ENCODE measurements at regions not wholly inside any gene's neighbourhood (a gene's known extent, or its start where the extent isn't known, plus 50 kb on each side); places are given as distances from the start of the nearest gene placed in this dataset.

GRCh38 chr7:113742377-113742776 is 176.4 kb downstream of the PPP1R3A start:
- Histone ChIP-seq H3K27ac (no peak overlapping the region), H3K27me3 (no peaks in the 10 kb centered on the region), H3K36me3 (no peaks in the 10 kb centered on the region), H3K4me1 (no peaks in the 10 kb centered on the region), H3K4me3 (no peak overlapping the region), H3K9me3 (peaks cover 0 to 6% (median 0%) of the 10 kb centered on the region in 4 donors)
- TF ChIP-seq EP300 (IDR thresholded peaks at IDR 0.05) (no peak), POLR2AphosphoS5 (IDR thresholded peaks at IDR 0.05) (no peak), CTCF (IDR thresholded peaks at IDR 0.05) (no peak), POLR2A (IDR thresholded peaks at IDR 0.05) (no peak)
- no peak for DNase-seq
- 90 to 95% (median 91%) methylated on average over 2 of the region's 2 CpGs for WGBS, 5 donors
- intact Hi-C loops (cut with DNase I; ENCODE audit: low total_unique reads), result no loop called here

GRCh38 chr7:113731571-113731970 is 187.2 kb downstream of the PPP1R3A start:
- intact Hi-C loops (cut with DNase I; ENCODE audit: low total_unique reads), result no loop called here
- H3K9me3 ChIP-seq, result no peaks in the 10 kb centered on the region
- no peak for TF ChIP-seq EP300 (IDR thresholded peaks at IDR 0.05)
- no peak for TF ChIP-seq POLR2A (IDR thresholded peaks at IDR 0.05)
- no peak for TF ChIP-seq POLR2AphosphoS5 (IDR thresholded peaks at IDR 0.05)
- TF ChIP-seq CTCF (IDR thresholded peaks at IDR 0.05), result no peak
- H3K4me1 ChIP-seq, result no peaks in the 10 kb centered on the region
- DNase-seq, result no peak
- WGBS, 5 donors, result 46 to 69% (median 67%) methylated on average over 3 of the region's 3 CpGs
- no peak overlapping the region for H3K27ac ChIP-seq
- H3K4me3 ChIP-seq, result no peak overlapping the region
- H3K36me3 ChIP-seq, result no peaks in the 10 kb centered on the region
- H3K27me3 ChIP-seq, result no peaks in the 10 kb centered on the region

- intact Hi-C loops (cut with DNase I; ENCODE audit: low total_unique reads), result no loop called here
- DNase-seq, result no peak
- H3K4me3 ChIP-seq, result no peak overlapping the region
- H3K9me3 ChIP-seq, result no peaks in the 10 kb centered on the region
- no peaks in the 10 kb centered on the region for H3K4me1 ChIP-seq
- 36 to 60% (median 44%) methylated on average over 1 of the region's 1 CpG for WGBS, 5 donors
- H3K36me3 ChIP-seq, result no peaks in the 10 kb centered on the region
- H3K27ac ChIP-seq, result no peak overlapping the region
- TF ChIP-seq EP300 (IDR thresholded peaks at IDR 0.05) (no peak), CTCF (IDR thresholded peaks at IDR 0.05) (no peak), POLR2A (IDR thresholded peaks at IDR 0.05) (no peak), POLR2AphosphoS5 (IDR thresholded peaks at IDR 0.05) (no peak)
- H3K27me3 ChIP-seq, result no peaks in the 10 kb centered on the region
Measured at GRCh38 chr7:113730309-113730955, 188.4 kb downstream of the PPP1R3A start.

GRCh38 chr7:113727486-113727885 is 191.3 kb downstream of the PPP1R3A start:
- H3K27me3 ChIP-seq, result no peaks in the 10 kb centered on the region
- no peaks in the 10 kb centered on the region for H3K4me1 ChIP-seq
- H3K9me3 ChIP-seq, result no peaks in the 10 kb centered on the region
- TF ChIP-seq POLR2A (IDR thresholded peaks at IDR 0.05) (no peak), POLR2AphosphoS5 (IDR thresholded peaks at IDR 0.05) (no peak), CTCF (IDR thresholded peaks at IDR 0.05) (no peak), EP300 (IDR thresholded peaks at IDR 0.05) (no peak)
- no peaks in the 10 kb centered on the region for H3K36me3 ChIP-seq
- H3K27ac ChIP-seq, result no peak overlapping the region
- intact Hi-C loops (cut with DNase I; ENCODE audit: low total_unique reads), result no loop called here
- no peak for DNase-seq
- no peak overlapping the region for H3K4me3 ChIP-seq
- WGBS, 5 donors, result 59 to 87% (median 81%) methylated on average over 3 of the region's 3 CpGs
